Prostate gland (tissue), 2 donors: ENCODE measurements at regions not wholly inside any gene's neighbourhood (a gene's known extent, or its start where the extent isn't known, plus 50 kb on each side); places are given as distances from the start of the nearest gene placed in this dataset.

Experiments
- DNase-seq: peaks from one replicate; pipeline ENCODE4 v3.0.0-alpha.2; 2019; ENCODE audit warnings: low spot score
- H3K27ac ChIP-seq, 2 donors: fragments of 200-600 bp; sonication (generic); 2 replicates each; pipeline ENCODE4 v1.5.1; 2017 to 2019
- H3K27me3 ChIP-seq: fragments of 200-600 bp; sonication (generic); replicated peaks from 2 replicates; pipeline ENCODE4 v1.5.1; 2019; ENCODE audit not compliant: insufficient read depth
- H3K36me3 ChIP-seq, 2 donors: fragments of 200-600 bp; sonication (generic); 1 replicate in 1 of 2; 2 replicates in 1 of 2; pipeline versions ENCODE4 v1.5.1 to v1.8.1; 2017 to 2019
- H3K4me1 ChIP-seq: fragments of 200-600 bp; sonication (generic); replicated peaks from 2 replicates; pipeline ENCODE4 v1.5.1; 2019
- H3K4me3 ChIP-seq, 2 donors: fragments of 200-600 bp; sonication (generic); 2 replicates each; pipeline ENCODE4 v1.5.1; 2017 to 2019
- H3K9me3 ChIP-seq: fragments of 200-600 bp; sonication (generic); 2 replicates; pipeline ENCODE4 v1.5.1; 2017
- POLR2A ChIP-seq: fragments of 450-650 bp; IDR thresholded peaks from one replicate; pipeline ENCODE4 v1.6.1; 2016; ENCODE audit warnings: antibody characterized with exemption, mild to moderate bottlenecking
- POLR2AphosphoS5 ChIP-seq: sonication (generic); formaldehyde crosslinking; IDR thresholded peaks from one replicate; pipeline ENCODE4 v1.6.1; 2017; ENCODE audit warnings: antibody characterized with exemption
- WGBS: methylation state at CpG from one replicate; pipeline ENCODE4 v1.1.5; 2018; 5-methylcytosine and 5-hydroxymethylcytosine counted together
- intact Hi-C: fragments of 100-400 bp; cut with DNase I; formaldehyde crosslinking; loops from one replicate; pipeline ENCODE4 v1.14.2; 2022
- TF ChIP-seq, protein P1 (sequence below), 4 experiments: fragments of 200-600 bp in 2 of 4; fragments of 450-650 bp in 2 of 4; sonication (generic) in 2 of 4; IDR thresholded peaks; 1 replicate in 3 of 4; 2 replicates in 1 of 4; pipeline ENCODE4 v1.5.1; 2016 to 2019; ENCODE audit warnings: antibody characterized with exemption in 4 of 4, mild to moderate bottlenecking in 2 of 4, moderate library complexity in 2 of 4

DNA sequence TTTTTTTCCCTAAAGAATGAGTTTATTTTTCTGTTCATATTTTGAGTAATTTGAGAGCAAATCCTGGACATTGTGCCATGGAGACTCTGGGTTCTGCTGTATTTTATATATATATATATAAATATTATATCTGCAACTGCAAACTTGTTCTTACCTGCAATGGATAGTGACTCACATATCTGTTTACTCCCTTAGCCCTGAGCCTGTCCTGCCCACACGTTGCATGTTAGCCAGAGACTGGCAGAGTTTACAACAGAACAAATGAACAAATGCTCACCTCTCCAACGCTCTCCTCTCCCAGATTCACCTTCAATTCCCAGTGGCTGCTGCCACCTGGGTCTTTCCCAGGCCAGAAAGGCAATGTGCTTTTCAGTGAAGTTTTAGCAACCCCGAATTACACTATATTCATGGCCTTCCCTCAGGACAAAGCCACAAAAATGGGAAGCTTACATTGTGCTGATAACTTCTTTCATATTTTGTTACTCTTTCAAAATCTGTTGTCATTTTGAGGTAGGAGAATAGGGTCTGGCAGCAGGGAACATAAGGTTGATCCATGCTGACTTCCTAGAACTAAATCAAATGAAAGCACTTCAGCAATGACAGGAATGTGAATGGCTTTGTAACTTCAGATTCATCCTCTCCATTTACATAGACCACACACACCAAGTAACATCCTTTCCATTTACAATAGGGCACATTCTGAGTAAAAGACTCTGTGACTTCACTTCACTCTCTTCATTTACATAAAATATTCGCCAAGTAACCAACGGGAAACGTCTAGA, 105.4 kb upstream of the FAM110C start:
- 44% methylated on average over 6 of the region's 6 CpGs for WGBS
- H3K36me3 ChIP-seq = no peaks in the 10 kb centered on the region
- intact Hi-C loops = no loop called here
- no peak overlapping the region for H3K4me3 ChIP-seq
- no peak for DNase-seq
- H3K27ac ChIP-seq = no peak overlapping the region
- no peaks in the 10 kb centered on the region for H3K9me3 ChIP-seq
- H3K4me1 ChIP-seq = no peaks in the 10 kb centered on the region
- H3K27me3 ChIP-seq = no peaks in the 10 kb centered on the region
- TF ChIP-seq POLR2A = no peak
- TF ChIP-seq POLR2AphosphoS5 = no peak
- TF ChIP-seq, protein P1, sequence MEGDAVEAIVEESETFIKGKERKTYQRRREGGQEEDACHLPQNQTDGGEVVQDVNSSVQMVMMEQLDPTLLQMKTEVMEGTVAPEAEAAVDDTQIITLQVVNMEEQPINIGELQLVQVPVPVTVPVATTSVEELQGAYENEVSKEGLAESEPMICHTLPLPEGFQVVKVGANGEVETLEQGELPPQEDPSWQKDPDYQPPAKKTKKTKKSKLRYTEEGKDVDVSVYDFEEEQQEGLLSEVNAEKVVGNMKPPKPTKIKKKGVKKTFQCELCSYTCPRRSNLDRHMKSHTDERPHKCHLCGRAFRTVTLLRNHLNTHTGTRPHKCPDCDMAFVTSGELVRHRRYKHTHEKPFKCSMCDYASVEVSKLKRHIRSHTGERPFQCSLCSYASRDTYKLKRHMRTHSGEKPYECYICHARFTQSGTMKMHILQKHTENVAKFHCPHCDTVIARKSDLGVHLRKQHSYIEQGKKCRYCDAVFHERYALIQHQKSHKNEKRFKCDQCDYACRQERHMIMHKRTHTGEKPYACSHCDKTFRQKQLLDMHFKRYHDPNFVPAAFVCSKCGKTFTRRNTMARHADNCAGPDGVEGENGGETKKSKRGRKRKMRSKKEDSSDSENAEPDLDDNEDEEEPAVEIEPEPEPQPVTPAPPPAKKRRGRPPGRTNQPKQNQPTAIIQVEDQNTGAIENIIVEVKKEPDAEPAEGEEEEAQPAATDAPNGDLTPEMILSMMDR (IDR thresholded peaks at IDR 0.05) = no peak

DNA sequence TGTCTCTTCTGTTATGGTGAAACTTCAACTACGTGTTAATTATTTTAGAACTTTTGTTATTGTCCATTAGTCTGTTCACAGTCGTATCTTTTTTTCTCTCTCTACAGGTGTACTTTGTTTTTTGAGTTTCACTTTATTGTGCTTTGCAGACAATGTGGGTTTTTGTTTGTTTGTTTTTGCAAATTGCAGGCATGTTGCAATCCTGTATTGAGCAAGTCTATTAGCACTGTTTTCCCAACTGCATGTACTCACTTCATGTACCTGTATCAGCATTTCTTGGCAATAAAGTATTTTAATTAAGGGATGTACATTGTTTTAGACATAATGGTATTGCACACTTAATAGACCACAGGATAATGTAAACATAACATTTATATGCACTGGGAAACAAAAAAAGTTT, 99.1 kb upstream of the FAM110C start:
- no peak for DNase-seq
- WGBS = 87% methylated on average over 2 of the region's 2 CpGs
- H3K4me1 ChIP-seq = no peaks in the 10 kb centered on the region
- TF ChIP-seq, protein P1 (IDR thresholded peaks at IDR 0.05) = no peak
- no peak for TF ChIP-seq POLR2A
- no peak for TF ChIP-seq POLR2AphosphoS5
- H3K4me3 ChIP-seq = no peak overlapping the region
- H3K36me3 ChIP-seq = no peaks in the 10 kb centered on the region
- no peaks in the 10 kb centered on the region for H3K9me3 ChIP-seq
- no peaks in the 10 kb centered on the region for H3K27me3 ChIP-seq
- intact Hi-C loops = no loop called here
- H3K27ac ChIP-seq = no peak overlapping the region

DNA sequence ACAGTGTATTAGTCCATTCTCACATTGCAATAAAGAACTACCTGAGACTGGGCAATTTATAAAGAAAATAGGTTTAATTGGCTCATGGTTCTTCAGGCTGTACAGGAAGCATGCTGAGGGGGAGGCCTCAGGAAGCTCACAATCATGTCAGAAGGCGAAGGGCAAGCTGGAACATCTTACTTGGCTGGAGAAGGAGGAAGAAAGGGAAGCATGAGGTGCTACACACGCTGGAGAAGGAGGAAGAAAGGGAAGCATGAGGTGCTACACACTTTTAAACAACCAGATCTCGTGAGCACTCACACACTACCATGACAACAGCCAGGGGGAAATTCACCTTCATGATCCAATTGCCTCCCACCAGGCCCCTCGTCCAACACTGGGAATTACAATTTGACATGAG, 95.3 kb upstream of the FAM110C start:
- intact Hi-C loops = no loop called here

DNA sequence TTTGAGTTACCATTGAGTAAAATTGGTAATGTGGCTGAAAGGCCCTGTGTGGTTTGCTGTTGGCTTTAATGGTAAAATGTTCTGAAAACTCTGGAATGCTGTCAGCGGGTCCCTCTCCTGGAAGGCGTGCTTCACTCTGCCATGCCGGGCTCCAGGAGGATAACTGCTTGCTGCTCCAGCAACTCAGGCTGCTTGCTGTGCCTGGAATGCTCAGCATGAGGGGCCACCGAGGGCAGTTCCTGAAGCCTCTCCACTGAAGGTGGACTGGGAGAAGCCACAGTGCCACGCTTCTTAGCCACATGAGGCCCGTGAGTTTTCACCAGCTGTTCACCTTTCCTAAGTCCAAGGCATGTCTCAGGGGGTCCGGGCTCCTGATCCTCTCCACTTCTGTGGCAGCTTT, 90.4 kb upstream of the FAM110C start:
- no peak for DNase-seq
- Histone ChIP-seq H3K9me3 (no peaks in the 10 kb centered on the region), H3K4me3 (no peak overlapping the region), H3K27me3 (no peaks in the 10 kb centered on the region), H3K36me3 (no peaks in the 10 kb centered on the region), H3K4me1 (no peaks in the 10 kb centered on the region), H3K27ac (no peak overlapping the region)
- 83% methylated on average over 7 of the region's 7 CpGs for WGBS
- intact Hi-C loops = no loop called here
- TF ChIP-seq POLR2AphosphoS5 (no peak), POLR2A (no peak)
- TF ChIP-seq, protein P1 (IDR thresholded peaks at IDR 0.05) = no peak

More for the DNA sequence above, 95.3 kb upstream of the FAM110C start:
- Histone ChIP-seq H3K27ac (no peak overlapping the region), H3K4me3 (no peak overlapping the region), H3K9me3 (no peaks in the 10 kb centered on the region), H3K27me3 (no peaks in the 10 kb centered on the region), H3K36me3 (no peaks in the 10 kb centered on the region), H3K4me1 (no peaks in the 10 kb centered on the region)
- TF ChIP-seq POLR2AphosphoS5 = no peak
- TF ChIP-seq, protein P1 (IDR thresholded peaks at IDR 0.05) = no peak
- no peak for TF ChIP-seq POLR2A
- DNase-seq = peak; percentile 10
- WGBS = 35% methylated on average over 4 of the region's 4 CpGs
